HepG2 (cell line): ENCODE measurements at regions not wholly inside any gene's neighbourhood (a gene's known extent, or its start where the extent isn't known, plus 50 kb on each side); places are given as distances from the start of the nearest gene placed in this dataset.
"Not testable (repeated sequence)": the region's sequence is repeated elsewhere in the genome, so short reads cannot be mapped to it uniquely, and the experiment has no call there.

Experiments
- ATAC-seq: fragments of 200-7000 bp; cut with Tn5 transposase; 3 replicates; pipeline ENCODE4 v1.9.1; 2020; ENCODE audit warnings: mild to moderate bottlenecking, moderate library complexity
- BruUV-seq: library from RNA; stranded (reverse); fragments of 400-500 nt; replicated peaks from 2 replicates; lab custom pipeline; 2021; lab: Mats Ljungman, UMichigan
- CTCF ChIA-PET: fragments of 300-600 bp; formaldehyde crosslinking; extraction: SDS; loops from one replicate; lab custom pipeline; 2021; ENCODE audit warnings: low total read pairs, inconsistent platforms, low intra/inter-chr PET ratio; lab: Yijun Ruan, JAX
- POLR2A ChIA-PET: fragments of 350-600 bp; sonication (Branson Sonifier 250); formaldehyde crosslinking; loops from one replicate; lab custom pipeline; 2020; ENCODE audit warnings: antibody characterized with exemption, inconsistent platforms; lab: Yijun Ruan, JAX
- DNase-seq: peaks from one replicate; pipeline ENCODE4 v3.0.0-alpha.2; 2015; ENCODE audit warnings: low spot score
- FAIRE-seq: peaks from 3 replicates; lab custom pipeline; 2011; peaks lifted over from hg19 to GRCh38; lab: Jason Lieb, UNC
- H2AFZ ChIP-seq: one replicate; pipeline ENCODE4 v1.6.1; 2011; ENCODE audit warnings: low read length, inconsistent platforms
- H3K27ac ChIP-seq: fragments of 300-600 bp; 3 replicates; pipeline ENCODE4 v1.8.0; 2011; ENCODE audit warnings: mixed run types, mild to moderate bottlenecking, mixed read lengths, low read length, inconsistent platforms; ENCODE audit not compliant: insufficient read depth; ENCODE audit errors: extremely low read length
- H3K27me3 ChIP-seq, 2 experiments: fragments of 200-600 bp in 1 of 2; 2 replicates in 1 of 2; 3 replicates in 1 of 2; pipeline versions ENCODE4 v1.6.0 to v1.8.0; 2011; ENCODE audit warnings: low read length in 2 of 2, mild to moderate bottlenecking in 2 of 2, moderate library complexity in 2 of 2, inconsistent platforms in 1 of 2; ENCODE audit not compliant: insufficient read depth in 2 of 2, control insufficient read depth in 1 of 2
- H3K36me3 ChIP-seq, 2 experiments: fragments of 200-600 bp in 1 of 2; replicated peaks in 1 of 2; 2 replicates in 1 of 2; 3 replicates in 1 of 2; pipeline versions ENCODE4 v1.5.1 to v1.8.0; 2011; ENCODE audit warnings: low read length in 2 of 2, inconsistent platforms in 1 of 2; ENCODE audit not compliant: insufficient read depth in 2 of 2, control insufficient read depth in 1 of 2
- H3K4me1 ChIP-seq: 2 replicates; pipeline ENCODE4 v1.5.1; 2012; ENCODE audit warnings: low read length, inconsistent platforms; ENCODE audit not compliant: insufficient read depth
- H3K4me2 ChIP-seq: 2 replicates; pipeline ENCODE4 v1.6.0; 2011; ENCODE audit warnings: low read depth, low read length, inconsistent platforms
- H3K4me3 ChIP-seq, 3 experiments: fragments of 200-600 bp in 1 of 3; sonication (generic), shearing (Covaris generic) in 1 of 3; replicated peaks in 1 of 3; 2 replicates each; pipeline ENCODE4 v1.5.1; 2011 to 2016; ENCODE audit warnings: low read length in 3 of 3, inconsistent platforms in 2 of 3, low read depth in 2 of 3, mild to moderate bottlenecking in 2 of 3, control low read depth in 1 of 3, mixed read lengths in 1 of 3; ENCODE audit not compliant: insufficient read depth in 1 of 3
- H3K79me2 ChIP-seq: one replicate; pipeline ENCODE4 v1.6.1; 2011; ENCODE audit warnings: low read length, inconsistent platforms; ENCODE audit not compliant: insufficient read depth
- H3K9ac ChIP-seq: 2 replicates; pipeline ENCODE4 v1.6.0; 2011; ENCODE audit warnings: mild to moderate bottlenecking, low read depth, low read length, inconsistent platforms; ENCODE audit not compliant: insufficient read depth
- H3K9me3 ChIP-seq: 2 replicates; pipeline ENCODE4 v1.5.1; 2012; ENCODE audit warnings: mild to moderate bottlenecking, low read length
- H4K20me1 ChIP-seq: 2 replicates; pipeline ENCODE4 v1.6.0; 2011; ENCODE audit warnings: inconsistent platforms, mild to moderate bottlenecking, low read length, moderate library complexity; ENCODE audit not compliant: insufficient read depth
- CC2D1A ChIP-seq: sonication (generic); formaldehyde crosslinking; IDR thresholded peaks from 2 replicates; pipeline ENCODE4 v1.8.1; 2023; ENCODE audit warnings: mild to moderate bottlenecking, missing genetic modification reagents
- ISL2 ChIP-seq: sonication (generic); formaldehyde crosslinking; IDR thresholded peaks from 2 replicates; pipeline ENCODE4 v1.5.0; 2020; ENCODE audit warnings: missing genetic modification reagents
- KDM5A ChIP-seq: fragments of 200-600 bp; sonication (generic); IDR thresholded peaks from 2 replicates; pipeline ENCODE4 v1.7.0; 2018; ENCODE audit warnings: antibody characterized with exemption, mild to moderate bottlenecking, low read length, borderline replicate concordance
- REPIN1 ChIP-seq: sonication (generic); formaldehyde crosslinking; IDR thresholded peaks from 2 replicates; pipeline ENCODE4 v1.8.0; 2022; ENCODE audit warnings: missing genetic modification reagents, low read depth, mild to moderate bottlenecking, borderline replicate concordance
- REXO4 ChIP-seq: sonication (generic); formaldehyde crosslinking; IDR thresholded peaks from 2 replicates; pipeline ENCODE4 v1.8.0; 2022; ENCODE audit warnings: missing genetic modification reagents, mild to moderate bottlenecking, borderline replicate concordance
- SOX6 ChIP-seq, 2 experiments: fragments of 450-650 bp in 1 of 2; sonication (generic) in 1 of 2; formaldehyde crosslinking in 1 of 2; IDR thresholded peaks; 2 replicates each; pipeline versions ENCODE4 v1.4.0 to v1.6.1; 2017 to 2020; ENCODE audit warnings: antibody characterized with exemption in 1 of 2, mild to moderate bottlenecking in 1 of 2, missing genetic modification reagents in 1 of 2
- SP140L ChIP-seq: sonication (generic); formaldehyde crosslinking; IDR thresholded peaks from 2 replicates; pipeline ENCODE4 v1.4.0; 2020; ENCODE audit warnings: missing genetic modification reagents, borderline replicate concordance
- SRSF4 ChIP-seq: fragments of 200-400 bp; formaldehyde crosslinking; IDR thresholded peaks from one replicate; pipeline ENCODE4 v1.6.1; 2018; ENCODE audit warnings: mild to moderate bottlenecking, low read depth, low read length, moderate library complexity; ENCODE audit not compliant: poor library complexity, severe bottlenecking
- ZNF546 ChIP-seq: sonication (generic); formaldehyde crosslinking; conservative IDR thresholded peaks from 2 replicates; pipeline ENCODE4 v1.8.1; 2023; ENCODE audit warnings: mild to moderate bottlenecking, missing genetic modification reagents
- ZNF558 ChIP-seq: sonication (generic); formaldehyde crosslinking; IDR thresholded peaks from 2 replicates; pipeline ENCODE4 v1.9.0; 2022; ENCODE audit warnings: mild to moderate bottlenecking, missing genetic modification reagents, borderline replicate concordance
- ZNF564 ChIP-seq: sonication (generic); formaldehyde crosslinking; IDR thresholded peaks from 2 replicates; pipeline ENCODE4 v1.8.1; 2023; ENCODE audit warnings: mild to moderate bottlenecking, missing genetic modification reagents
- ZNF788 ChIP-seq: sonication (generic); formaldehyde crosslinking; IDR thresholded peaks from 2 replicates; pipeline ENCODE4 v1.5.0; 2020; ENCODE audit warnings: mild to moderate bottlenecking, missing genetic modification reagents, borderline replicate concordance
- WGBS: methylation state at CpG from one replicate; pipeline ENCODE4 v1.1.6; 2017; ENCODE audit warnings: low lambda C conversion rate; 5-methylcytosine and 5-hydroxymethylcytosine counted together
- in situ Hi-C: cut with HindIII; loops from 2 replicates; pipeline ENCODE4 v1.10.0; 2017; ENCODE audit warnings: low pct_unique_long_range_greater_than_20kb; ENCODE audit not compliant: extremely low pct_ligation_motif_present
- intact Hi-C: fragments of 100-400 bp; cut with micrococcal nuclease; formaldehyde crosslinking; loops from one replicate; pipeline ENCODE4 v1.10.0; 2022; ENCODE audit not compliant: unreplicated experiment
- TF ChIP-seq, protein P1 (sequence below): sonication (generic); formaldehyde crosslinking; IDR thresholded peaks from 2 replicates; pipeline ENCODE4 v1.4.0; 2020; ENCODE audit warnings: missing genetic modification reagents, mild to moderate bottlenecking, borderline replicate concordance

DNA sequence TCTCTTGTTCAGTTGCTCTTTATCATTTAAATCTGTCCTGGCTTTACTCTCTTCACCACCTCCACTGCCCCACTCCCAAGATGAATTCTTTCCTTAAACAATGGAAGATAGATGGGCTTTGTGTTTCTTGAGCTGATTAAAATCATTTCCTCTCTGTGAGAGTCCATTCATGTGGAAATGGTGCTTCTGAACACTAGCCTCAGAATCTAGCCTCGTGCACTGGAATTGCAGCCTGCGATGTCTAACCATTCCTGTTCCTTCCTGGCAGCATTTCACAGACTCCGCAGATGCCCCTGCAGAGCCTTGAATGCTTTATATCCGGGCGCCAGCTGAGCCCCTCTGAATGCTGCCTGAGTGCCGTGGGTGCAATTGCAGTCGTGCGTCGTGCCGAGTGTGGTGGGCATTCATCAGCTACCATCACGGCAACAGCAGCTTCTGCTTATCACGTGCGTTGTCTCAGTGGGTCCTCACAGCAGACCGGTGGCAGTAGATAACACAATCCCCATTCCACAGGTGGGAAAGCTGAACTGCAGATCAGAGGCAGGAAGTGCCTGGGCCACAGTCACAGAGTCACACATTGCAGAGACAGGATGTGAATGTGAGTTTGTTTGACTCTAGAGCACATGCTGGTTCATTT, 172.8 kb upstream of the WSCD1 start:
- POLR2A ChIA-PET, result no interaction called here
- H3K27ac ChIP-seq, result no peak overlapping the region
- H3K4me3 ChIP-seq, result no peak overlapping the region
- H3K4me2 ChIP-seq, result no peak overlapping the region
- 80% methylated on average over 1 of the region's 14 CpGs for WGBS
- H3K27me3 ChIP-seq, result no peaks in the 10 kb centered on the region
- no peaks in the 10 kb centered on the region for H3K36me3 ChIP-seq
- intact Hi-C loops (no loop called here), in situ Hi-C loops (no loop called here)
- H3K79me2 ChIP-seq, result no peaks in the 10 kb centered on the region
- no peaks in the 10 kb centered on the region for H3K4me1 ChIP-seq
- CTCF ChIA-PET, result no interaction called here
- H2AFZ ChIP-seq, result no peak overlapping the region
- ATAC-seq (no peak), DNase-seq (no peak), FAIRE-seq (no peak)
- TF ChIP-seq SOX6 (IDR thresholded peaks at IDR 0.05), result no peak
- no peak for TF ChIP-seq SOX6 (CRISPR knock-in tag; IDR thresholded peaks at IDR 0.05)
- TF ChIP-seq ZNF564 (CRISPR knock-in tag), result no peak
- no peak for TF ChIP-seq KDM5A
- no peak for TF ChIP-seq REXO4 (CRISPR knock-in tag)
- no peak for TF ChIP-seq CC2D1A (CRISPR knock-in tag)
- no peak for TF ChIP-seq SP140L (CRISPR knock-in tag)
- no peak for TF ChIP-seq ISL2 (CRISPR knock-in tag)
- no peak for TF ChIP-seq SRSF4
- no peak for TF ChIP-seq REPIN1 (CRISPR knock-in tag)
- TF ChIP-seq ZNF558, result no peak
- no peak for TF ChIP-seq ZNF788 (CRISPR knock-in tag)
- TF ChIP-seq, protein P1, sequence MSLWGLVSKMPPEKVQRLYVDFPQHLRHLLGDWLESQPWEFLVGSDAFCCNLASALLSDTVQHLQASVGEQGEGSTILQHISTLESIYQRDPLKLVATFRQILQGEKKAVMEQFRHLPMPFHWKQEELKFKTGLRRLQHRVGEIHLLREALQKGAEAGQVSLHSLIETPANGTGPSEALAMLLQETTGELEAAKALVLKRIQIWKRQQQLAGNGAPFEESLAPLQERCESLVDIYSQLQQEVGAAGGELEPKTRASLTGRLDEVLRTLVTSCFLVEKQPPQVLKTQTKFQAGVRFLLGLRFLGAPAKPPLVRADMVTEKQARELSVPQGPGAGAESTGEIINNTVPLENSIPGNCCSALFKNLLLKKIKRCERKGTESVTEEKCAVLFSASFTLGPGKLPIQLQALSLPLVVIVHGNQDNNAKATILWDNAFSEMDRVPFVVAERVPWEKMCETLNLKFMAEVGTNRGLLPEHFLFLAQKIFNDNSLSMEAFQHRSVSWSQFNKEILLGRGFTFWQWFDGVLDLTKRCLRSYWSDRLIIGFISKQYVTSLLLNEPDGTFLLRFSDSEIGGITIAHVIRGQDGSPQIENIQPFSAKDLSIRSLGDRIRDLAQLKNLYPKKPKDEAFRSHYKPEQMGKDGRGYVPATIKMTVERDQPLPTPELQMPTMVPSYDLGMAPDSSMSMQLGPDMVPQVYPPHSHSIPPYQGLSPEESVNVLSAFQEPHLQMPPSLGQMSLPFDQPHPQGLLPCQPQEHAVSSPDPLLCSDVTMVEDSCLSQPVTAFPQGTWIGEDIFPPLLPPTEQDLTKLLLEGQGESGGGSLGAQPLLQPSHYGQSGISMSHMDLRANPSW (CRISPR knock-in tag), result no peak
- TF ChIP-seq ZNF546 (CRISPR knock-in tag), result no peak
- BruUV-seq, result no TSS peak
- no peaks in the 10 kb centered on the region for H3K9me3 ChIP-seq
- no peaks in the 10 kb centered on the region for H4K20me1 ChIP-seq
- H3K9ac ChIP-seq, result no peak overlapping the region

DNA sequence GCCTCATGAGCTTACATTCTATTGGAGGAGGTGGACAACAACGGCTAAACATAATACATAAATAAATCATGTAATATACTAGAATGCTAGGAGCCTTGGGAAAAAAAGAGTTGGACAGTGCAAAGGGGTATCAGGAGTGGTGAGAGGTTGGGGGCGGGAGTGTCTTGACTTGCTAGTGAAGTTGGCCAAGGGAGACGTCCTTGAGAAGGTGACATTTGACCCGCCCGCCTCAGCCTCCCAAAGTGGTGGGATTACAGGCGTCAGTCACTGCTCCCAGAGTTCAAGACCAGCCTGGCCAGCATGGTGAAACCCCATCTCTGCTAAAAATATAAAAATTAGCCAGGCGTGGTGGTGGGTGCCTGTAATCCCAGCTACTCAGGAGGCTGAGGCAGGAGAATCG, 172.2 kb upstream of the WSCD1 start:
- H3K4me1 ChIP-seq, H4K20me1 ChIP-seq, intact Hi-C loops, H3K4me3 ChIP-seq, ATAC-seq, FAIRE-seq, H3K9me3 ChIP-seq, BruUV-seq, CTCF ChIA-PET, H3K27ac ChIP-seq, H3K79me2 ChIP-seq, in situ Hi-C loops, H3K36me3 ChIP-seq, H2AFZ ChIP-seq, H3K9ac ChIP-seq, POLR2A ChIA-PET, H3K27me3 ChIP-seq, DNase-seq, H3K4me2 ChIP-seq: not testable (repeated sequence)
- WGBS, result 34% methylated on average over 8 of the region's 8 CpGs
